Esophagus squamous epithelium (tissue), 5 donors: ENCODE measurements at regions not wholly inside any gene's neighbourhood (a gene's known extent, or its start where the extent isn't known, plus 50 kb on each side); places are given as distances from the start of the nearest gene placed in this dataset.

ENCODE experiments used
- DNase-seq: peaks from one replicate; lab custom pipeline; 2025; lab: John Stamatoyannopoulos, UW
- H3K27ac ChIP-seq, 4 donors: fragments of 200-600 bp; sonication (generic); one replicate each; pipeline ENCODE4 v1.5.1; 2016 to 2019; ENCODE audit warnings: mild to moderate bottlenecking in 1 of 4
- H3K27me3 ChIP-seq, 4 donors: fragments of 200-600 bp; sonication (generic); 1 replicate in 3 of 4; 2 replicates in 1 of 4; pipeline versions ENCODE4 v1.5.1 to v1.6.0; 2017 to 2021; ENCODE audit warnings: antibody characterized with exemption in 1 of 4
- H3K36me3 ChIP-seq, 3 donors: fragments of 200-600 bp; sonication (generic); one replicate each; pipeline ENCODE4 v1.5.1; 2016 to 2019
- H3K4me1 ChIP-seq, 3 donors: fragments of 200-600 bp; sonication (generic); one replicate each; pipeline ENCODE4 v1.5.1; 2017 to 2019
- H3K4me3 ChIP-seq, 4 donors: fragments of 200-600 bp; sonication (generic); 1 replicate in 3 of 4; 2 replicates in 1 of 4; pipeline ENCODE4 v1.5.1; 2016 to 2019; ENCODE audit warnings: mild to moderate bottlenecking in 2 of 4, moderate library complexity in 1 of 4
- H3K9me3 ChIP-seq, 3 donors: fragments of 200-600 bp; sonication (generic); one replicate each; pipeline ENCODE4 v1.5.1; 2016 to 2019
- POLR2A ChIP-seq, 4 donors: fragments of 450-650 bp; IDR thresholded peaks; one replicate each; pipeline ENCODE4 v1.6.1; 2017; ENCODE audit warnings: antibody characterized with exemption in 4 of 4, mild to moderate bottlenecking in 4 of 4, moderate library complexity in 3 of 4
- WGBS, 2 donors: methylation state at CpG; one replicate each; pipeline ENCODE4 v1.1.5; 2018; 5-methylcytosine and 5-hydroxymethylcytosine counted together
- intact Hi-C: fragments of 100-400 bp; cut with DNase I; formaldehyde crosslinking; loops from one replicate; pipeline ENCODE4 v1.15.0; 2022
- TF ChIP-seq, protein P1 (sequence below), 6 experiments: fragments of 450-650 bp in 4 of 6; fragments of 200-600 bp in 2 of 6; sonication (generic) in 2 of 6; IDR thresholded peaks; one replicate each; pipeline ENCODE4 v1.5.1; 2016 to 2019; ENCODE audit warnings: antibody characterized with exemption in 6 of 6, mild to moderate bottlenecking in 4 of 6, moderate library complexity in 4 of 6
- donor health status: DM: yes; HTN: yes; CAD: no.

GRCh38 chr9:134496413-134497282 is 145.0 kb upstream of the COL5A1 start:
- peaks cover 0 to 70% (median 5%) of the 10 kb centered on the region in 4 donors for H3K27me3 ChIP-seq
- TF ChIP-seq POLR2A (IDR thresholded peaks at IDR 0.05): no peak
- TF ChIP-seq, protein P1, sequence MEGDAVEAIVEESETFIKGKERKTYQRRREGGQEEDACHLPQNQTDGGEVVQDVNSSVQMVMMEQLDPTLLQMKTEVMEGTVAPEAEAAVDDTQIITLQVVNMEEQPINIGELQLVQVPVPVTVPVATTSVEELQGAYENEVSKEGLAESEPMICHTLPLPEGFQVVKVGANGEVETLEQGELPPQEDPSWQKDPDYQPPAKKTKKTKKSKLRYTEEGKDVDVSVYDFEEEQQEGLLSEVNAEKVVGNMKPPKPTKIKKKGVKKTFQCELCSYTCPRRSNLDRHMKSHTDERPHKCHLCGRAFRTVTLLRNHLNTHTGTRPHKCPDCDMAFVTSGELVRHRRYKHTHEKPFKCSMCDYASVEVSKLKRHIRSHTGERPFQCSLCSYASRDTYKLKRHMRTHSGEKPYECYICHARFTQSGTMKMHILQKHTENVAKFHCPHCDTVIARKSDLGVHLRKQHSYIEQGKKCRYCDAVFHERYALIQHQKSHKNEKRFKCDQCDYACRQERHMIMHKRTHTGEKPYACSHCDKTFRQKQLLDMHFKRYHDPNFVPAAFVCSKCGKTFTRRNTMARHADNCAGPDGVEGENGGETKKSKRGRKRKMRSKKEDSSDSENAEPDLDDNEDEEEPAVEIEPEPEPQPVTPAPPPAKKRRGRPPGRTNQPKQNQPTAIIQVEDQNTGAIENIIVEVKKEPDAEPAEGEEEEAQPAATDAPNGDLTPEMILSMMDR (IDR thresholded peaks at IDR 0.05): no peak
- H3K27ac ChIP-seq: peak overlapping the region in 2 of 4 donors; percentile 13 to 14
- H3K4me3 ChIP-seq: no peak overlapping the region
- peaks cover 0 to 10% (median 0%) of the 10 kb centered on the region in 3 donors for H3K4me1 ChIP-seq
- 71 to 76% methylated on average over 11 to 18 of the region's 29 CpGs for WGBS, 2 donors
- intact Hi-C loops: no loop called here
- DNase-seq: no peak
- H3K9me3 ChIP-seq: no peaks in the 10 kb centered on the region
- no peaks in the 10 kb centered on the region for H3K36me3 ChIP-seq

DNA sequence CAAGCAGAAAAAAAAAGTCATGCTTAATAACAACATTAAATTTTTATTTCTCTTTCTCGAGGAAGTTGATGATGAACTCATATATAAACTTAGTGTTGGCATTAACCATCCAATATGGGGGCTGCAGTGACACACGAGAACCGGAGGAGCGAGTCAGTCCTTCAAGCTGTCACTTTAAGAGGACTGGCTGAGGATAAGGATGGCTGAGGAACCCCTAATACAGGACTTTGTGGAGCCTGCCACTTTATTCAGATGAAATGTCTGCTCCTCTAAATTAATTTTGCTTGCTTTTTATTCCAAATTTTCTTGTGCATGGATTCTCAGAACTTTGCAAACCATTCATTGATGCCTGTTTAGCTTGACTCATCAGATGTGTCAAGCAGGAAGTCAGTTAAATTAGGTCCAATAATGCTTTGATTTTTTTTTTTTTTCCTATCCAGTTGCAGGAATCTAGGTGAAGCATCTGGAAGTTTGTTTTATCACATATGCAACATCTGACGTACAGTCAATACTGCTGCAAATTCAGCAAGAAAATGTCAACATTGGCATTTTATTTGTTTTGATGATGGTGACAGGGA is 144.2 kb upstream of the COL5A1 start:
- TF ChIP-seq, protein P1 (IDR thresholded peaks at IDR 0.05): no peak
- H3K27me3 ChIP-seq: peaks cover 0 to 70% (median 10%) of the 10 kb centered on the region in 4 donors
- peaks cover 0 to 12% (median 0%) of the 10 kb centered on the region in 3 donors for H3K4me1 ChIP-seq
- intact Hi-C loops: no loop called here
- no peaks in the 10 kb centered on the region for H3K36me3 ChIP-seq
- no peak overlapping the region for H3K27ac ChIP-seq
- DNase-seq: no peak
- WGBS, 2 donors: 56 to 67% methylated on average over 5 of the region's 5 CpGs
- no peaks in the 10 kb centered on the region for H3K9me3 ChIP-seq
- H3K4me3 ChIP-seq: no peak overlapping the region

DNA sequence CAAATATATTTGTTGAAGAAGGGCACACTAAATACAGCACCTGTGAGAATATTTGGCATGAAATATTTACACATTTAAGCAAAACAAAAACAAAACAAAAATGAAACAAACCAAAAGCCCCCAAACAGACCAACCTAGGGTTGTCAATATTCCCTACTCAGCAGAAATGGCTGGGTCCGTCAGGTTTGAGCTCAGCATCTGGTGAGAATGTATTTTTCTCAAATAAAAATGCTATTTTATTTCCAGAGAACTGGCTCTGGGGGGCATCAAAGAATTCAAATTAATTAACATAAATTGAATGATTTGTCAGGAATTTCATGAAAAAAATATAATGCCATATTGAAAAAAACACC is 142.8 kb upstream of the COL5A1 start:
- no peak overlapping the region for H3K27ac ChIP-seq
- WGBS, 2 donors: 75 to 79% methylated on average over 1 of the region's 1 CpG
- peaks cover 0 to 70% (median 11%) of the 10 kb centered on the region in 4 donors for H3K27me3 ChIP-seq
- intact Hi-C loops: no loop called here
- no peaks in the 10 kb centered on the region for H3K36me3 ChIP-seq
- no peak overlapping the region for H3K4me3 ChIP-seq
- TF ChIP-seq, protein P1 (IDR thresholded peaks at IDR 0.05): no peak
- no peak for TF ChIP-seq POLR2A (IDR thresholded peaks at IDR 0.05)
- peaks cover 0 to 15% (median 0%) of the 10 kb centered on the region in 3 donors for H3K4me1 ChIP-seq
- no peak for DNase-seq
- H3K9me3 ChIP-seq: no peaks in the 10 kb centered on the region

GRCh38 chr9:134500931-134501760 is 140.5 kb upstream of the COL5A1 start:
- no peak for DNase-seq
- 20 to 24% methylated on average over 25 to 34 of the region's 44 CpGs for WGBS, 2 donors
- Histone ChIP-seq H3K4me3 (no peak overlapping the region), H3K36me3 (no peaks in the 10 kb centered on the region), H3K4me1 (peaks cover 0 to 15% (median 0%) of the 10 kb centered on the region in 3 donors), H3K27me3 (peaks cover 0 to 55% (median 11%) of the 10 kb centered on the region in 4 donors), H3K9me3 (no peaks in the 10 kb centered on the region), H3K27ac (no peak overlapping the region)
- intact Hi-C loops: no loop called here
- TF ChIP-seq POLR2A (IDR thresholded peaks at IDR 0.05): no peak
- TF ChIP-seq, protein P1 (IDR thresholded peaks at IDR 0.05): no peak
